Chondrocyte (in vitro differentiated cells): ENCODE measurements at regions not wholly inside any gene's neighbourhood (a gene's known extent, or its start where the extent isn't known, plus 50 kb on each side); places are given as distances from the start of the nearest gene placed in this dataset.

ENCODE experiments used
- DNase-seq: peaks from one replicate; pipeline ENCODE4 v3.0.0; 2021; ENCODE audit warnings: mixed read lengths, low spot score
- H3K27ac Mint-ChIP-seq: one replicate; pipeline ENCODE4 v1.8.0; 2021; ENCODE audit warnings: mild to moderate bottlenecking, moderate library complexity, mixed read lengths; ENCODE audit not compliant: unreplicated experiment
- H3K27me3 Mint-ChIP-seq: 2 replicates; pipeline ENCODE4 v1.8.0; 2021; ENCODE audit warnings: low read depth, mixed read lengths
- H3K36me3 Mint-ChIP-seq: 2 replicates; pipeline ENCODE4 v1.8.0; 2021; ENCODE audit warnings: low read depth, mixed read lengths
- H3K4me1 Mint-ChIP-seq: 2 replicates; pipeline ENCODE4 v1.8.0; 2021; ENCODE audit warnings: low read depth, mild to moderate bottlenecking, mixed read lengths
- H3K4me3 Mint-ChIP-seq: one replicate; pipeline ENCODE4 v1.8.0; 2021; ENCODE audit warnings: mild to moderate bottlenecking, moderate library complexity, mixed read lengths; ENCODE audit not compliant: unreplicated experiment
- H3K9me3 Mint-ChIP-seq: 2 replicates; pipeline ENCODE4 v1.8.0; 2021; ENCODE audit warnings: low read depth, mixed read lengths
- TF ChIP-seq, protein P1 (sequence below): fragments of 200-600 bp; sonication (generic); IDR thresholded peaks from 2 replicates; pipeline ENCODE4 v1.5.0; 2021; ENCODE audit warnings: antibody characterized with exemption, mild to moderate bottlenecking, moderate library complexity

- no peaks in the 10 kb centered on the region for H3K36me3 Mint-ChIP-seq
- peaks cover 15% of the 10 kb centered on the region for H3K4me1 Mint-ChIP-seq
- H3K9me3 Mint-ChIP-seq: peaks cover 5% of the 10 kb centered on the region
- TF ChIP-seq, protein P1, sequence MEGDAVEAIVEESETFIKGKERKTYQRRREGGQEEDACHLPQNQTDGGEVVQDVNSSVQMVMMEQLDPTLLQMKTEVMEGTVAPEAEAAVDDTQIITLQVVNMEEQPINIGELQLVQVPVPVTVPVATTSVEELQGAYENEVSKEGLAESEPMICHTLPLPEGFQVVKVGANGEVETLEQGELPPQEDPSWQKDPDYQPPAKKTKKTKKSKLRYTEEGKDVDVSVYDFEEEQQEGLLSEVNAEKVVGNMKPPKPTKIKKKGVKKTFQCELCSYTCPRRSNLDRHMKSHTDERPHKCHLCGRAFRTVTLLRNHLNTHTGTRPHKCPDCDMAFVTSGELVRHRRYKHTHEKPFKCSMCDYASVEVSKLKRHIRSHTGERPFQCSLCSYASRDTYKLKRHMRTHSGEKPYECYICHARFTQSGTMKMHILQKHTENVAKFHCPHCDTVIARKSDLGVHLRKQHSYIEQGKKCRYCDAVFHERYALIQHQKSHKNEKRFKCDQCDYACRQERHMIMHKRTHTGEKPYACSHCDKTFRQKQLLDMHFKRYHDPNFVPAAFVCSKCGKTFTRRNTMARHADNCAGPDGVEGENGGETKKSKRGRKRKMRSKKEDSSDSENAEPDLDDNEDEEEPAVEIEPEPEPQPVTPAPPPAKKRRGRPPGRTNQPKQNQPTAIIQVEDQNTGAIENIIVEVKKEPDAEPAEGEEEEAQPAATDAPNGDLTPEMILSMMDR: no peak
- H3K27ac Mint-ChIP-seq: no peak overlapping the region
- no peak for DNase-seq
- H3K27me3 Mint-ChIP-seq: no peaks in the 10 kb centered on the region
- no peak overlapping the region for H3K4me3 Mint-ChIP-seq
Observed at GRCh38 chr4:18880871-18881270, 859.3 kb upstream of the LCORL start.

GRCh38 chr4:18878561-18878960 lies 857.0 kb upstream of the LCORL start:
- H3K4me3 Mint-ChIP-seq: no peak overlapping the region
- DNase-seq: no peak
- TF ChIP-seq, protein P1: no peak
- H3K27me3 Mint-ChIP-seq: no peaks in the 10 kb centered on the region
- no peak overlapping the region for H3K27ac Mint-ChIP-seq
- H3K9me3 Mint-ChIP-seq: peaks cover 8% of the 10 kb centered on the region
- no peaks in the 10 kb centered on the region for H3K36me3 Mint-ChIP-seq
- H3K4me1 Mint-ChIP-seq: peaks cover 15% of the 10 kb centered on the region

DNA sequence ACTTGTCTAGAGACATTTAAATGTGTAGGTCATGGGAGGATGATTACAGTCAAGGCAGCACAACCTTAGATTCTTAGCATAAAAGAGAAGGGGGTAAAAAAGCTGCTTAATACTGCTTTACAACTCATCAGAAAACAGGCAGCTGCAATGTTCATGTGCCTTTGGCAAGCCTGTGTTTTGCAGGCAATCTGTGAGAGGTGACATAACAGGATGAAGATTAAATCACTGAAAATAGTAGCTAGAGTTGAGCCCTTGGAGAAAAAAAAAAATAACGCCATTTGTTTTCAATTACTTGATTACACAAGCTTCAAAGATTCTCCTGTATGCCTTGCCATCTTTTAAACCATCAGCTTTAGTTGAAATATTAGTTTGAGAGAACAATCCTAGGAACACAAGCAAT lies 847.6 kb upstream of the LCORL start:
- Mint-ChIP-seq H3K36me3 (no peaks in the 10 kb centered on the region), H3K4me3 (no peak overlapping the region), H3K4me1 (no peaks in the 10 kb centered on the region), H3K9me3 (peaks cover 6% of the 10 kb centered on the region), H3K27ac (no peak overlapping the region), H3K27me3 (no peaks in the 10 kb centered on the region)
- TF ChIP-seq, protein P1: no peak
- DNase-seq: no peak

DNA sequence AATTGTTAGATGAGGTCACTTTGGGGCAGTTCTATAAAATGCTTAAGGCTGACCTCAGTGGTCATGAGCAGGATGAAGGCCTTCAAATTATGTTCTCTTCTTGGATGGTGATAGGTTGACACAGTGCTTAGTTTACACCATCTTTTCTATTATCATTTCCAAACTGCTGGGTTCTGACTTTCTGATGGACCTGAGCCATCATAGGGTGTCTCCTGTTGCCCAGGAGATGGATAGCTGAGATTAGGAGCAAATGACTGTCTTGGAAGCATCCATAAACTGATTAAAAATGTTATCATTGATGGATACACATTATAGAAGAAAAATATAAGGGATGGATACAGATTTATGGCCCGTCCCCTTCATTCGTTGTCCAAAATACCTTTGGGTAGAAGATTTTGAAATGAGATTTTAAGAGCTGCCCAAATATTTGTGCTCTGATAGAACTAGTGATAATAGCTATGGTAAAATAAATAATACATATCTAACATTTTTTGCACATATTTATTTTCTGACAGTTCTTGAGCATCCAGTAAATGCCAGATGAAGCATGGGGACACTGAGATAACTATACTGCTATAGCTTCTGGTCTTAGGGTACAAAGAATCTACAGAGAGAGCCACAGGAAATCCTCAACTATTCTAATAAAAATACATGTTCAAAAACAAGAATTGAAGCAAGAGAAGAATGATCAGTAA lies 839.4 kb upstream of the LCORL start:
- Mint-ChIP-seq H3K36me3 (no peaks in the 10 kb centered on the region), H3K27ac (no peak overlapping the region), H3K4me3 (no peak overlapping the region), H3K9me3 (no peaks in the 10 kb centered on the region), H3K27me3 (peaks cover 2% of the 10 kb centered on the region), H3K4me1 (peaks cover 9% of the 10 kb centered on the region)
- TF ChIP-seq, protein P1: no peak
- DNase-seq: no peak

DNA sequence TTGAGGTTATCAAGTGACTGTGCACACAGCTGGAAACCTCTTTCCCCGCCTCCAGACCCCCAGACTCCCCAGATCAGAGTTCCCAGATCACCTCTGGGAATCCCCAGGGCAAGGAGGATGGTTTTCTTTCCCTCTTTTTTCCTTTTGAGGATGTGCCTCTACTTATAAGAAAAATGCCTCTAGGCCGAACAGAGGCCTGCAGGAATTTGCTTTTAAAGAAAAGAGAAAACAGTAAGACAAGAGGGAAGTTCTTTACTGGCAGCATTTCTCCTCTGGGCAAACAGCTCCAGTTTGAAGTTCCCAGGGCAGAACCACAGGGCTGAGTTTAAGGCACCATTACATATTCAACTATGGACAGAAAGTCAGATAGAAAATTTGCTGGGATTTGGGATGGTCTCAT lies 837.9 kb upstream of the LCORL start:
- Mint-ChIP-seq H3K27me3 (peaks cover 3% of the 10 kb centered on the region), H3K4me3 (no peak overlapping the region), H3K4me1 (peaks cover 9% of the 10 kb centered on the region), H3K36me3 (no peaks in the 10 kb centered on the region), H3K9me3 (no peaks in the 10 kb centered on the region), H3K27ac (no peak overlapping the region)
- no peak for DNase-seq
- TF ChIP-seq, protein P1: no peak
